GM19372 (cell line): ENCODE measurements at regions not wholly inside any gene's neighbourhood (a gene's known extent, or its start where the extent isn't known, plus 50 kb on each side); places are given as distances from the start of the nearest gene placed in this dataset.

Source experiments
- ATAC-seq: cut with Tn5 transposase; IDR thresholded peaks from one replicate; pipeline ENCODE4 v1.9.1; 2021; ENCODE audit warnings: mild to moderate bottlenecking, low read depth, moderate library complexity; ENCODE audit not compliant: unreplicated experiment

DNA sequence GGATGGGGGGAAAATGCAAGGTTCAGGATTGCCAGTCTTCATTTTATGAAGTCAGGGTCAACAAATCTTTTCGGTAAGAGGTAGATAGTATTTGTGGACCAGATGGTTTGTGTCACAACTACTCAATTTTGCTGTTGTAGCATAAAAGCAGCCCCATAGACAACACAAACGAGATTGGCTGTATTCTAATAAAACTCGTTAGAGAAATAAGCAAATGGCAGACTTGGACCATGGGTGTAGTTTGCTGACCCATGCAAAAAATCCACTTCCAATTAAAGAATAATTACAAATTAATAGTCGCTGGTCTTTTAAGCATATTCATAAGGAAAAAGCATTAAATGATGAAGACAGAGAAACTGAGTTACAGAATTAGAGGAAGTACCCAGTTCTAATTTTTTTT is 247.1 kb downstream of the CRPPA start:
- ATAC-seq = no peak

DNA sequence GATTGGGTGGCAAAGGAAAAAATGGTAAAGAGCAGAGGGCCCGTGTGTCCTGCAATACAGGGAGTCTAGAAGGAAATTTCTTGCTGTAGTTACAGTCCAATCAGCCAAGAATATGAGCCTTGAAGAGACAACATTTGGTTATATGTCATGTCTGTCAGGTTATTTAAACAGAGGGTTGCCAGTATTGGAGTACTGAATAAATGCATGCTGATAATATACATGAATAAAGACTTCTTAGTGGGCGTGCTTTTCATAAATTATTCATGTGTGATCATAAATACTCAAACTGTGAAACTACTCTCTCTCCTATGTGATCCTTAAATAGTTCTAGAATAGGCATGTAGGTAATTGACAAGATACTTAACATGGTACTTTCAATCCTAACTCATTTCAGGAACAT is 249.0 kb downstream of the CRPPA start:
- ATAC-seq = no peak

- ATAC-seq = no peak
Observed at GRCh38 chr7:16171928-16172327, 249.4 kb downstream of the CRPPA start.

DNA sequence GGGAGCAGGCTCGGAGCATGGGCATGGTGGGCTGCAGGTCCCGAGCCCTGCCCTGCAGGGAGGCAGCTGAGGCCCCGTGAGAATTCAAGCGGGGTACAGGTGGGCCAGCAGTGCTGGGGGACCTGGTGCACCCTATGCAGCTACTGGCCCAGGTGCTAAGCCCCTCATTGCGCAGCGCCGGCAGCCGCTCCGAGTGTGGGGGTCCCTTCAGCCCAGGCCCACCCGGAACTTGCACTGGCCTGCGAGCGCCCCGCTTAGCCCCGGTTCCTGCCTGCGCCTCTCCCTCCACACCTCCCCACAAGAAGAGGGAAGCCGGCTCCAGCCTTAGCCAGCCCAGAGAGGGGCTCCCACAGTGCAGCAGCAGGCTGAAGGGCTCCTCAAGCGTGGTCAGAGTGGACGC is 250.7 kb downstream of the CRPPA start:
- no peak for ATAC-seq

DNA sequence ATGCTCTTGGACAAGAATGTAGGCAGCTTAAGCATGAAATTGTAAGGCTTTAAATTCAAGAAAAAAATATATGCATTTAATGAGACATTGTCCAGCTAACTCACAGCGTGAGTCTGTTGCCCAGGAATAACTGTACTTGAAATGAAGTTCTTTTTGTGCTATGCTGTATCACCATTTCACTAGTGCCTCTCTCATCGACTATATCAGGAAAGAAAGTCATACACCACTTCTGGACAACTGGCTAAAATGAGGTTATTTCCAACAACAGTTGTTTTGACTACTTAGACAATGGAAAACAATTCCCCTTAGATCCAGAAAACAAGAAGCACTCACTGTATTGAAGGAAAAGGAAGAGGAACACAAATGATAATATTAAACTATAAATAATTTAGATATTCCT is 251.8 kb downstream of the CRPPA start:
- ATAC-seq = no peak

DNA sequence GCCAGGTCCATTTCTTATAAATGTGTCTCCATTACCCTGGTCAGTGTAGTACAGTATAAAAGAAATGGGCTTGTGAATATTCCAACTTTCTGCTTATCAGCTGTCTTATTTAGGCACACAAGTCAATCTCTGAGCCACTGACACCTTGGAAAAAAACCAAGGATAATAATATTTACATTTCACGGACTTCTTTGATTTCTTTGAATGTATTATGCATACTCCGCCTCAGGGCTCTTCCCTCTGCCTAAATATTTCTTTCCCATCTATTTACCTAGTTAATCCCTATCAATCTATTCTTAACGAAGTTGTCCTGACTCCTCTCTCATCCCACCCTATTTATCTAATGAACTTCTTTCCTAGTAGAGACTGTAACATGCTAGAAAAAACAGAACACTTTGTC is 253.8 kb downstream of the CRPPA start:
- no peak for ATAC-seq

DNA sequence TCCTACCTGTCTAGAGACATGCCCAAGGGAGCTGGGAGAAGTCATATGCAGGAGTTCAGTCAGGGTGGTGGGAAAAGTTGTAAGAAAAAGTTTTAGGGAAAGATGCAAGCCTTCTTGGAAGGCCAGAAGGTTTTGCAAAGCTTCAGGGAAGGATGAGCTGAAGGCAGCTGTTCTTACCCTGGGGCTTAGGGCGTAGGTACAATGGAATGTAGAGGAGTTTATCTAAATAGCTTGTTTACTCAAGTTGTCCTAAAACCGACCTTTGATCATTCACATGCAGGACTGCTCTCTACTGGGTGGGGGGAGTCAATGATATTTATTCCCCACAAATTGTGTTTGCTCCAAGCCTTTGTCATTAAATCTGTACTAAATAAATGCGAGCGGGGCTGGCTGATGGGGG is 277.0 kb downstream of the CRPPA start:
- no peak for ATAC-seq

DNA sequence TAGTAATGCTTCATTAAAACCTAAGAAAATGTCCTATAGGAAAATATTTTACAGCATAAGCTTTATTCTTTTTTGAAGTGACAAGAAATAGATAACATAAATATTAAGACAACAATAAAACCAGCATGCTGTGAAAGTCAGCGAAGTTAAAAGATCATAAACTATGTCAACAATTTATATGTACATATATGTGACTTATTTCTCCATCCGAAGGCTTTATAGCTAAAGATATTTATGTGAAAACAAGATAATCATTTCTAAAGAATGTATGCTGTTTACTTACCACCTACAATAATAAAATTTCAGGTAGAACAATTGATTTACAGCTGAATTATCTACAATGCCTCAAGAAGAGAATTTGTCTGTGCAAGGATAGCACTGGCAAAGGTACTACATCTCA is 283.4 kb downstream of the CRPPA start:
- ATAC-seq = no peak

- ATAC-seq = no peak
Observed at GRCh38 chr7:16136896-16137295, 284.4 kb downstream of the CRPPA start.

DNA sequence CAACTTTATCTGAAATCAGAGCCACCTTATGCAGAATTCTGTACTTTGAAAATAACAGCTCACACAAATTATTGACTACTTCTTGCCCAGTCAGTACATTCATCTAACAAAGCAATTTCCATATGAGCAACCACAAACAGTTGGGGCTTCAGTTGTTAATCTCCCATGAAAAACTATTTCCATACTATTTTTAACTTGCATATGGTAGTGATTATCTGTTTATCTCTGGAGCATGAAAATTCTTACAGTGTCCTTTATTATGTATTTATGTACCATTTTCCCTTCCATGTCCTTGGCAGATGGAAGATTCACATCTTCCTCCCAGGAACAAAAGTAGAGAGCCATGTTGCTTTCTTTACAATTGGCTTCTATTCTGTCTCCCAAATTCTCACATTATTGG is 285.7 kb downstream of the CRPPA start:
- ATAC-seq = no peak

DNA sequence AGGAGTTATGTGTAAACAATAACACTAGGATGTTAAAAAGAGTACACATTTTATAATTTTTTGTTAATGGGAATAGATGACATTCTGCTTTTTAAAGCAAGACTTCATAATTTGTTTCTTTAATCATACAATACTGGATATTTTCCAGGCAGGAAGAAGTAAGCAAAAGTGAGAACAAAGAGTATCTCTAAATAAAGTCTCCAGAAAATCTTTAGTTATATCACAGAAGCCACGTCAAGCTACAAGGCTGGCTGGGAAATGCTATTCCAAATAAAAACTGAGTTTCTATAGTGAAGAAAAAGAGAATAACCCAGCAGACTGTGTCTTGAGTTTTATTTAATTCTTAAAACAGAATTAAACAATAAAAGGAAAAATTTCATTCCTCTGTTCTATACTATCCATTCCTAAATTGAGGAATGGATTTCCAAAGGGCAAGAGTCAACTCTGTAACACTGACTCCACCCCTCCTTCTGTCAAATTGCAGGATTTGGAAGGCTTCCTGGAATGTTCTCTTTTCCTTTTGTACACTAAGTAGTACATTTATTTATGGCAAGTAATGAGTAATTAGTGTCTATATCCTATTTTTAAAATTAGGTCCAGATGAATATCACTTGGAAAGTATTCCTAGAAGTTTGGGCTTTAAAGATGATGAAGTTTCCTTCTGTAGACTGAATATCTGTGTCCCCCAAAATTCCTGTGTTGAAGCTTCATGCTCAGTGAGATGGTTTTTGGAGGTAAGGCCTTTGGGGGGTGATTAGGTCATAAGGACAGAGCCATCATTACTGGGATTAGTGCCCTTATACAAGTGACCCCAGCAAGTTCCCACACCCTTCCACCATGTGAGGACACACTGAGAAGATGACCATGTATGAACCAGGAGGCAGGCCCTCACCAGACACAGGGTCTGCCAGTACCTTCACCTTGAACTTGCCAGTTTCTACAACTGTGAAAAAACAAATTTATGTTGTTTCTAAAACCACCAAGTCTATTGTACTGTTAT is 290.9 kb downstream of the CRPPA start:
- ATAC-seq = no peak

GRCh38 chr7:16129431-16130110 is 291.8 kb downstream of the CRPPA start:
- no peak for ATAC-seq

DNA sequence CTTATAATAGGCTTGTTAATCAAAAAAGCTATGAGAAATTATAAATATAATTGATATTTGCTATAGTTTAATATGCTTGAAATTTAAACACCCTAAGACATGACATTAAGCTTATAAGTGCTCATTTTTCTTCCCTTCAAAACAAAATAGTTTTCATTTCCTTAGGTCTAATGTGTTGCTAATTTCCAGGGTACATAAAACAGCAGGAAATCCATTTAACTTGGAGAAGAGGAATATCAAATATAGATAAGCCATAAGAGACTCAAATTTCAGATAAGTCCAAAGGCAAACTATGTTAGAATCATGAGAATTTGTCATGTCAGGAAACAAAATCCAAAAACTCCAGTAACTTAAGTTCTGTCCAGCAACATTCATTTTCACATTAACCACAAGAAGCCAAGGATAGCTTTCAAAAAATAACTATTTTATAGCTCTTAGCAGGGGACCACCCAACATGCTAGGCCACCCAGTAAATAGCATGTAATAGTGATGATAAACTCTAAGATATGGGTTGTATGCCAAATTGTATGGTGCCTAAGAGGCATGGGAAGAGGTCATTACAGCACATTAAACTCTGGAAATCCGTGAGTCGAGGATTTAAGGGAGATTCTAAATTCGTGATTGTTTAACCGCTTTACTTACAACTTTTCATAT is 298.1 kb downstream of the CRPPA start:
- ATAC-seq = no peak

- no peak for ATAC-seq
Observed at GRCh38 chr7:16121876-16122390, 299.4 kb downstream of the CRPPA start.

GRCh38 chr7:16115374-16115773 is 306.0 kb downstream of the CRPPA start:
- no peak for ATAC-seq

GRCh38 chr7:16114633-16115032 is 306.7 kb downstream of the CRPPA start:
- ATAC-seq = no peak

GRCh38 chr7:16114071-16114470 is 307.3 kb downstream of the CRPPA start:
- ATAC-seq = no peak

- ATAC-seq = no peak
Observed at GRCh38 chr7:16113058-16113457, 308.3 kb downstream of the CRPPA start.

GRCh38 chr7:16106869-16107268 is 314.5 kb downstream of the CRPPA start:
- no peak for ATAC-seq

DNA sequence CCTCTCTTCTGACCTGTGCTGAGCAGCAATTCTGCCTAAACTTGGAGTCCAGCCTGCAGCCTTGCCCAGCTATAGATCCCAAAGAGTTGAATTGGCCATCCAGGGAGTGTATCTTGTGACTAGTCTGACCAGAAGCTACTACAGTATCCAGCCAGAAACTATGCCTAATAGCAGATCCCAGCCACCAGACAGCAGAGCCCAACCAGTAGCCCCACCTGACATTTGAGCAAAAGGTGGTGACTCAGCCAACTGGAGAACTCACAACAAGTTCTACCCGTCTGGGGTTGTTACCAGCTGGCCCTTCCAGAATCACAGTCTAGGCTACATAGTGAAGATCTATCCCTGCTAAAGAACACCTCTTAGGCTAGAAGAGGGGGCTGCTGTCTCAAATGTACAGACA is 315.0 kb downstream of the CRPPA start:
- no peak for ATAC-seq

DNA sequence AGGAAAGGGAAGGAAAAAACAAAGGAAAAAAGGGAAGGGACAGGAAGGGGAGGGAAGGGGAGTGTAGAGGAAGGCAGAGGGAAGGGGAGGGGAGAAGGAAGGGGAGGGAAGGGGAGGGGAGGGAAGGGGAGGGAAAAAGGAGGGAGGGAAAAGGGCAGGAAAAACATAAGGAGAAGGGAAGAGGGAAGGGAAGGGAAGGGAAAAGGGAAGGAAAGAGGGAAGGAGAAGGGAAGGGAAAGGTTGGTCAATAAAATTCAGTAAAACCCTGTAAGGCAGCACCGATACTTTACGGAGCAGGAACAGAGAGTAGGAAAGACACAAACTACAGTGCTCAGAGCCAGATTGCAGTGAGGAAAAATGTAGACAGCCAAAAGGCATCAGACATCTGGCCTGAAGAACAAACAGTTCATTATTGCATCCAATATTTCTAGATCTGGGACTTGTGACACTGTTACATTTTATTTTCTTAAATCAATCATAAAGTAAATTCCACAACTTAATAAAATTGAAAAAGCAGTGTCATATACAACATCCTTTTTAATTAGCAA is 322.0 kb downstream of the CRPPA start:
- ATAC-seq = no peak
